ENCODE measurements at regions not wholly inside any gene's neighbourhood (a gene's known extent, or its start where the extent isn't known, plus 50 kb on each side); places are given as distances from the start of the nearest gene placed in this dataset.

GRCh38 chr10:28915989-28916588 lies 238.8 kb downstream of the BAMBI start:
- Histone ChIP-seq H3K4me1 (ENCODE audit: low read length) (no peaks in the 10 kb centered on the region), H2AFZ (ENCODE audit: low read length) (no peak overlapping the region), H3K27ac (ENCODE audit: low read length) (no peak overlapping the region)

GRCh38 chr10:28920091-28920490 lies 242.8 kb downstream of the BAMBI start:
- H3K9ac ChIP-seq (ENCODE audit: low read length), result no peak overlapping the region
- no peaks in the 10 kb centered on the region for H3F3A ChIP-seq (ENCODE audit: insufficient read depth, low read length)
- H3K27ac ChIP-seq (ENCODE audit: low read length), result no peak overlapping the region
- no peaks in the 10 kb centered on the region for H3K4me1 ChIP-seq (ENCODE audit: low read length)
- H3K36me3 ChIP-seq (replicated peaks; ENCODE audit: insufficient read depth, low read length), result no peaks in the 10 kb centered on the region; the same call in 1 of the 2 replicates
- no peaks in the 10 kb centered on the region for H3K79me2 ChIP-seq (ENCODE audit: low read length)
- no peak overlapping the region for H3K4me2 ChIP-seq (ENCODE audit: low read depth, low read length)
- H3K9me3 ChIP-seq (replicated peaks; ENCODE audit: insufficient read depth, low read length), result no peaks in the 10 kb centered on the region
- no peak overlapping the region for H3K4me3 ChIP-seq (ENCODE audit: low read length)
- no peak for DNase-seq
- H2AFZ ChIP-seq (ENCODE audit: low read length), result no peak overlapping the region
- H3K27me3 ChIP-seq (replicated peaks; ENCODE audit: insufficient read depth, low read length), result no peaks in the 10 kb centered on the region
- H3K9me2 ChIP-seq (replicated peaks; ENCODE audit: insufficient read depth, low read length), result no peaks in the 10 kb centered on the region
- TF ChIP-seq EZH2phosphoT487 (IDR thresholded peaks at IDR 0.05; ENCODE audit: low read length) (no peak), EZH2 (optimal IDR thresholded peaks at IDR 0.05; ENCODE audit: low read depth, low read length) (no peak)
- TF ChIP-seq, protein P1, sequence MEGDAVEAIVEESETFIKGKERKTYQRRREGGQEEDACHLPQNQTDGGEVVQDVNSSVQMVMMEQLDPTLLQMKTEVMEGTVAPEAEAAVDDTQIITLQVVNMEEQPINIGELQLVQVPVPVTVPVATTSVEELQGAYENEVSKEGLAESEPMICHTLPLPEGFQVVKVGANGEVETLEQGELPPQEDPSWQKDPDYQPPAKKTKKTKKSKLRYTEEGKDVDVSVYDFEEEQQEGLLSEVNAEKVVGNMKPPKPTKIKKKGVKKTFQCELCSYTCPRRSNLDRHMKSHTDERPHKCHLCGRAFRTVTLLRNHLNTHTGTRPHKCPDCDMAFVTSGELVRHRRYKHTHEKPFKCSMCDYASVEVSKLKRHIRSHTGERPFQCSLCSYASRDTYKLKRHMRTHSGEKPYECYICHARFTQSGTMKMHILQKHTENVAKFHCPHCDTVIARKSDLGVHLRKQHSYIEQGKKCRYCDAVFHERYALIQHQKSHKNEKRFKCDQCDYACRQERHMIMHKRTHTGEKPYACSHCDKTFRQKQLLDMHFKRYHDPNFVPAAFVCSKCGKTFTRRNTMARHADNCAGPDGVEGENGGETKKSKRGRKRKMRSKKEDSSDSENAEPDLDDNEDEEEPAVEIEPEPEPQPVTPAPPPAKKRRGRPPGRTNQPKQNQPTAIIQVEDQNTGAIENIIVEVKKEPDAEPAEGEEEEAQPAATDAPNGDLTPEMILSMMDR (IDR thresholded peaks at IDR 0.05; ENCODE audit: low read length), result no peak
- H4K20me1 ChIP-seq (ENCODE audit: insufficient read depth, low read length), result no peaks in the 10 kb centered on the region

More at GRCh38 chr10:28915989-28916588, 238.8 kb downstream of the BAMBI start:
- Histone ChIP-seq H3K27me3 (replicated peaks; ENCODE audit: insufficient read depth, low read length) (no peaks in the 10 kb centered on the region), H3K9me3 (replicated peaks; ENCODE audit: insufficient read depth, low read length) (no peaks in the 10 kb centered on the region), H3K9ac (ENCODE audit: low read length) (no peak overlapping the region), H3K9me2 (replicated peaks; ENCODE audit: insufficient read depth, low read length) (no peaks in the 10 kb centered on the region), H3K4me2 (ENCODE audit: low read depth, low read length) (no peak overlapping the region), H3K36me3 (replicated peaks; ENCODE audit: insufficient read depth, low read length) (no peaks in the 10 kb centered on the region; the same call in 1 of the 2 replicates), H3K79me2 (ENCODE audit: low read length) (no peaks in the 10 kb centered on the region), H3F3A (ENCODE audit: insufficient read depth, low read length) (no peaks in the 10 kb centered on the region), H3K4me3 (ENCODE audit: low read length) (no peak overlapping the region), H4K20me1 (ENCODE audit: insufficient read depth, low read length) (no peaks in the 10 kb centered on the region)
- no peak for DNase-seq
- no peak for TF ChIP-seq EZH2 (optimal IDR thresholded peaks at IDR 0.05; ENCODE audit: low read depth, low read length)
- TF ChIP-seq, protein P1 (IDR thresholded peaks at IDR 0.05; ENCODE audit: low read length), result no peak
- TF ChIP-seq EZH2phosphoT487 (IDR thresholded peaks at IDR 0.05; ENCODE audit: low read length), result no peak

GRCh38 chr10:28922127-28922526 lies 244.8 kb downstream of the BAMBI start:
- Histone ChIP-seq H2AFZ (ENCODE audit: low read length) (no peak overlapping the region), H3K36me3 (replicated peaks; ENCODE audit: insufficient read depth, low read length) (no peaks in the 10 kb centered on the region; the same call in 1 of the 2 replicates), H3K4me3 (ENCODE audit: low read length) (no peak overlapping the region), H3K9me2 (replicated peaks; ENCODE audit: insufficient read depth, low read length) (no peaks in the 10 kb centered on the region), H3K27ac (ENCODE audit: low read length) (no peak overlapping the region), H3K4me2 (ENCODE audit: low read depth, low read length) (no peak overlapping the region), H3K9ac (ENCODE audit: low read length) (no peak overlapping the region), H4K20me1 (ENCODE audit: insufficient read depth, low read length) (no peaks in the 10 kb centered on the region), H3K79me2 (ENCODE audit: low read length) (no peaks in the 10 kb centered on the region), H3K27me3 (replicated peaks; ENCODE audit: insufficient read depth, low read length) (no peaks in the 10 kb centered on the region), H3F3A (ENCODE audit: insufficient read depth, low read length) (no peaks in the 10 kb centered on the region), H3K4me1 (ENCODE audit: low read length) (no peaks in the 10 kb centered on the region), H3K9me3 (replicated peaks; ENCODE audit: insufficient read depth, low read length) (no peaks in the 10 kb centered on the region)
- TF ChIP-seq, protein P1 (IDR thresholded peaks at IDR 0.05; ENCODE audit: low read length), result no peak
- TF ChIP-seq EZH2 (optimal IDR thresholded peaks at IDR 0.05; ENCODE audit: low read depth, low read length), result no peak
- no peak for DNase-seq
